OCI-LY3 (cell line): ENCODE measurements at regions not wholly inside any gene's neighbourhood (a gene's known extent, or its start where the extent isn't known, plus 50 kb on each side); places are given as distances from the start of the nearest gene placed in this dataset.

Source experiments
- H2AFZ ChIP-seq: fragments of 200-600, 300-600 bp; shearing (Covaris generic); 2 replicates; pipeline ENCODE4 v1.6.0; 2014; ENCODE audit warnings: antibody characterized with exemption, low read depth, low read length
- H3K27ac ChIP-seq: fragments of 200-600, 300-600 bp; sonication (generic); 2 replicates; pipeline ENCODE4 v1.5.1; 2014; ENCODE audit warnings: mild to moderate bottlenecking, low read length, moderate library complexity, mixed read lengths
- H3K27me3 ChIP-seq: fragments of 200-600, 300-600 bp; sonication (generic); 2 replicates; pipeline ENCODE4 v1.6.1; 2014; ENCODE audit warnings: low read depth, low read length, mixed read lengths
- H3K36me3 ChIP-seq: fragments of 200-600, 300-600 bp; sonication (generic); replicated peaks from 2 replicates; pipeline ENCODE3; 2014; ENCODE audit warnings: low read depth, low read length, mixed read lengths
- H3K4me1 ChIP-seq: fragments of 300-600, 200-600 bp; sonication (generic); 2 replicates; pipeline ENCODE4 v1.6.1; 2014; ENCODE audit warnings: low read length, mixed read lengths
- H3K4me2 ChIP-seq: fragments of 200-600, 300-600 bp; sonication (generic); 2 replicates; pipeline ENCODE4 v1.6.1; 2014; ENCODE audit warnings: low read length, mixed read lengths
- H3K4me3 ChIP-seq: fragments of 300-600, 200-600 bp; sonication (generic); 2 replicates; pipeline ENCODE4 v1.5.1; 2014; ENCODE audit warnings: antibody characterized with exemption, mild to moderate bottlenecking, low read length, moderate library complexity
- H3K79me2 ChIP-seq: fragments of 300-600, 200-600 bp; shearing (Covaris generic); 2 replicates; pipeline ENCODE4 v1.6.1; 2014; ENCODE audit warnings: mild to moderate bottlenecking, low read length, mixed read lengths
- H3K9ac ChIP-seq: fragments of 300-600, 200-600 bp; shearing (Covaris generic); 2 replicates; pipeline ENCODE4 v1.6.0; 2014; ENCODE audit warnings: mild to moderate bottlenecking, low read length, moderate library complexity
- H3K9me3 ChIP-seq: fragments of 200-600, 300-600 bp; shearing (Covaris generic); 2 replicates; pipeline ENCODE4 v1.6.1; 2014; ENCODE audit warnings: low read length, mixed read lengths; ENCODE audit not compliant: insufficient read depth
- H4K20me1 ChIP-seq: fragments of 200-600, 300-600 bp; sonication (generic); 2 replicates; pipeline ENCODE4 v1.6.1; 2016; ENCODE audit warnings: low read length, mixed read lengths; ENCODE audit not compliant: insufficient read depth
- CTCF ChIP-seq: fragments of 200-600, 300-600 bp; sonication (generic); IDR thresholded peaks from 2 replicates; pipeline ENCODE4 v1.5.1; 2014; ENCODE audit warnings: antibody characterized with exemption, low read length, low read depth
- EZH2phosphoT487 ChIP-seq: fragments of 200-600 bp; shearing (Covaris generic); IDR thresholded peaks from 2 replicates; pipeline ENCODE4 v1.6.1; 2018; ENCODE audit warnings: antibody characterized with exemption, mixed run types, low read depth

- Histone ChIP-seq H4K20me1 (no peaks in the 10 kb centered on the region), H3K9me3 (no peaks in the 10 kb centered on the region), H3K4me1 (no peaks in the 10 kb centered on the region), H3K27ac (no peak overlapping the region), H3K36me3 (no peaks in the 10 kb centered on the region), H3K79me2 (no peaks in the 10 kb centered on the region), H2AFZ (no peak overlapping the region), H3K4me3 (no peak overlapping the region), H3K27me3 (no peaks in the 10 kb centered on the region), H3K9ac (no peak overlapping the region), H3K4me2 (no peak overlapping the region)
- TF ChIP-seq CTCF (no peak), EZH2phosphoT487 (no peak)
These were observed 913.9 kb upstream of the NDST4 start for GRCh38 chr4:116027311-116027710.

GRCh38 chr4:116024954-116025708, 911.7 kb upstream of the NDST4 start:
- no peaks in the 10 kb centered on the region for H3K36me3 ChIP-seq
- H3K27me3 ChIP-seq = no peaks in the 10 kb centered on the region
- H3K4me1 ChIP-seq = no peaks in the 10 kb centered on the region
- H2AFZ ChIP-seq = no peak overlapping the region
- H3K4me3 ChIP-seq = no peak overlapping the region
- no peak overlapping the region for H3K9ac ChIP-seq
- H3K79me2 ChIP-seq = no peaks in the 10 kb centered on the region
- no peak for TF ChIP-seq EZH2phosphoT487
- no peak for TF ChIP-seq CTCF
- H3K4me2 ChIP-seq = no peak overlapping the region
- H3K9me3 ChIP-seq = no peaks in the 10 kb centered on the region
- no peak overlapping the region for H3K27ac ChIP-seq
- H4K20me1 ChIP-seq = no peaks in the 10 kb centered on the region

DNA sequence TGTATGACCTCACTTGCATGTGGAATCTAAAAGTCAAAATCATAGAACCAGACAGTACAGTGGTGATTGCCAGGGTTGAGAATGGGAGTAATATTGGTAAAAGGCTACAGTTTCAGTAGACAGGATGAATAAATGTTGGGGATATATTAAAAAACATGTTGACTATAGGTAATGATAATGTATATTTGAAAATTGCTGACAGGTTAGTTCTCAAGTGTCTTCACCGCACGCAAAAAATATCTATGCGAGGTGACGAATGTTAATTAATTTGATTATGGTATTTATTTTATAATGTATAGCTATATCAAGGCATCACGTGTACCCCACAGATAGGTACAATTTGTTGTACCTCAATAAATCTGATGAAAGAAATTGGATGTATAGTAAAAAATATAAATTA, 909.6 kb upstream of the NDST4 start:
- no peak overlapping the region for H3K27ac ChIP-seq
- H3K9ac ChIP-seq = no peak overlapping the region
- no peaks in the 10 kb centered on the region for H3K9me3 ChIP-seq
- H3K79me2 ChIP-seq = no peaks in the 10 kb centered on the region
- TF ChIP-seq EZH2phosphoT487 = no peak
- no peak for TF ChIP-seq CTCF
- no peak overlapping the region for H3K4me3 ChIP-seq
- H2AFZ ChIP-seq = no peak overlapping the region
- H3K36me3 ChIP-seq = no peaks in the 10 kb centered on the region
- H3K4me1 ChIP-seq = no peaks in the 10 kb centered on the region
- H3K4me2 ChIP-seq = no peak overlapping the region
- no peaks in the 10 kb centered on the region for H4K20me1 ChIP-seq
- H3K27me3 ChIP-seq = no peaks in the 10 kb centered on the region

DNA sequence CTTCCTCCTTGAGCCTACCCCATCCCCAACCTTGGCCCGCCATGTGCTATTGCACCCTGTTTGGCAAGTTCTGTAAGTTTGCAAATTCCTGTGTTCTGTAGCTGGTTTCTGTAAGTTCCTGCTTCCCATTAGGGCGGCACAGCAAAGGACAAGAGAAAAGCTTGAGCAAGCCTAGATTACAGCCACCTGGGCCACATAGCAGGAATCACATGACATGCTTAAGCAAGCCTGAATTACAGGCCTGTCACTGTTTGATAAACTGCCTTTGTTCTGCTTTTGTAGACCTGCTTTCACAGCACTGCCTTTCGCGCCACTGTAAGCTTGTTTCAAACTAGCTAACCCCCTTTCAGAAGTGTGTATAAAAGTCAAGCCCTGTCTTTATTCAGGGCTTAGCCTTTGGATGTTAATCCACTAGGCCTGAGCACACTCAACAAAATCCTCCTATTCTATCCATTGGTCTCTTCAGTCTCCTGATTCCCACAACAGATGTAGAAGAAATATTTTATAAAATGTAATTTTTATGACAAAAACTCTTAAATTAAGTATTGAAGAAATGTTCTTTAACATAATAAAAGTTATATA, 906.8 kb upstream of the NDST4 start:
- Histone ChIP-seq H3K4me2 (no peak overlapping the region), H4K20me1 (no peaks in the 10 kb centered on the region), H3K4me3 (no peak overlapping the region), H3K36me3 (peaks cover 6% of the 10 kb centered on the region), H3K79me2 (no peaks in the 10 kb centered on the region), H3K4me1 (peaks cover 7% of the 10 kb centered on the region; the same call in 1 of the 2 replicates), H3K9me3 (peaks cover 4% of the 10 kb centered on the region; the same call in 1 of the 2 replicates), H2AFZ (no peak overlapping the region), H3K27me3 (no peaks in the 10 kb centered on the region), H3K27ac (no peak overlapping the region), H3K9ac (no peak overlapping the region)
- TF ChIP-seq CTCF = no peak
